ENCODE measurements at regions not wholly inside any gene's neighbourhood (a gene's known extent, or its start where the extent isn't known, plus 50 kb on each side); places are given as distances from the start of the nearest gene placed in this dataset.

DNA sequence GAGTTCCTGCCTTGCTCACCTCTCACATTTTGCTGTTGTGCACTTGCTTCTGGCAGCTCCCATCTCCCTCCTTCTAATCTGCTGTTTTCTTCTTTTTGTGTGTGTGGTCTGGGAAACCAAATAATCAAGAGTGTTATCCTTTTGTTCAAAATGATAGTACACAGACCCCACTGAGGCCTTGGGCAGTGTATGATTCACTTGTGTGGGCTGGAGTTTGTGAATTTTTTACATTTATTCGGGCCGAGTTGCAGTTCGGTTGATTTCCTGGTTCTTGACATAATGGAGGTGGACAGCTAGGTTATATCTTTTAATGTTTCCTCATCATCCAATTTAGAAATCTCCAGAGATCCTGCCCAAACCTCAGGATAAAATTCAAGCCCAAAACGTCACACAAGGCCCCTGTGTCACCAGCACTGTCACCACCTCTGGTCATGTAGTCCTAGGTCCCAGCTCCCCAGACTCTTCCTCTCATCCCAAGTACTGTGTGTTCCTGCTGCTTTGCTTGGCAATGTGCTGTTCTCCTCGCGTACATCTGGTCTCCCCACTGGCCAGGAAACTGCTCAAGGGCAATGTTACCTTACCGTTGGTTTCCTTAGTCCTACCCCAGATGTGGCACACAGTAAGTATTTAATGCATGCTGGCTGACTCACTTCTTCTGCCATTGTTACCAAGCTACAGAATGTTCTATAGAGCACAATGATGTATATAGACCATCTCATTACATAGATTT lies 55.7 kb upstream of the PHACTR2 start:
- DNase-seq (ENCODE audit: low spot score), result no peak

DNA sequence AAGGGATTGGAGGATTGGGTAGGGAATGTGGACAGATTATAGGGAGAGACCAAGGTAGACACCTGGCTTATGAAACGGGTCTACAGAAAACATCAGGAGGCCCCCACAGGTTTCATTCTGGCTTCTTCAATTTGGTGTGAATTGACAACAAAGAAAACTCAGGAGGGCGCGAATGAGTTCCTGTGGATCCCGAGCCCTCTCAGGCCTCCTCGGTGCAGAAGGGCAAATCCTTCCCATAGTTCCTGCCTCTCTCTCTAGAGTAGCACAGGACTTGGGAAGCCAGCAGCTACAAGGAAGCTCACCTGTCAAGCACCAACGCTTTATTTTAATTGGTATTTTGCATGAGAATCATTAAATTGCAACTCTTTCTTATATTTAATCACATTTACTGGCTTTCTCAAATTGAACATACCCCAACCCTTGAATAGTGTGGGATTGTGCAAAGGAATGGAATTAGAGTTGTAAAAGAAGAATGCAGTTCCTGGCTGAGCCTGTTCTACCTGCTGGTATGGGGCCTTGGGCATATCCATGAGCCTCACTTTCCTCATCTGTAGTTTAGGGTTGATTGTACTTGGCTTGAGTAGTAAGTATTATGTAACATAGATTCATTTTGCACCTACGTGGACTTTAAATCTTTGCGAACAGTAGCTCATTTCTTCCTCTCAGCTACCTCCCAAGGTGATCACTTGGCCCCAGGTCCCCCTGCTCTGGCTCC lies 56.4 kb upstream of the PHACTR2 start:
- no peak for DNase-seq (ENCODE audit: low spot score)

- DNase-seq (ENCODE audit: low spot score), result no peak
Observed at GRCh38 chr6:143620447-143620846, 57.3 kb upstream of the PHACTR2 start.

GRCh38 chr6:143619824-143620401 lies 57.9 kb upstream of the PHACTR2 start:
- no peak for DNase-seq (ENCODE audit: low spot score)

- no peak for DNase-seq (ENCODE audit: low spot score)
Observed at GRCh38 chr6:143616741-143617140, 61.0 kb upstream of the PHACTR2 start.

DNA sequence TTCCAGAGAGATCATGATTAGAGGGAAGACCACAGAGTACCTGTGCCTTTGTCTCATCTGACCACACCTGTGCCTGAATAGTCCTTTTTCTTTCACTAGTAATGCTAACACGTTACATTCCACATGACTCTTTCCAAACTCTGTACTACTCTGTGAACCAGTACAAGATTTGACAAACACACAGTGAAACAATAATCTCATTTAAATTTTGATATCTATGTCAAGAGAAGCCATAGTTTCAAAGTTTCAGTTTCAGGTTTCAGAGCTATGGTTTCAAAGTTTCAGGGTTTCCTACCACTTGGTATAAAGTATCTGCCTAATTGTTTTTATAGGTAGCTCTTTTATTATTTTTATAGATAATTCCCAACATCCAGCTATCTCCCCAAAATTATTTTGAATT lies 62.0 kb upstream of the PHACTR2 start:
- DNase-seq (ENCODE audit: low spot score), result no peak

DNA sequence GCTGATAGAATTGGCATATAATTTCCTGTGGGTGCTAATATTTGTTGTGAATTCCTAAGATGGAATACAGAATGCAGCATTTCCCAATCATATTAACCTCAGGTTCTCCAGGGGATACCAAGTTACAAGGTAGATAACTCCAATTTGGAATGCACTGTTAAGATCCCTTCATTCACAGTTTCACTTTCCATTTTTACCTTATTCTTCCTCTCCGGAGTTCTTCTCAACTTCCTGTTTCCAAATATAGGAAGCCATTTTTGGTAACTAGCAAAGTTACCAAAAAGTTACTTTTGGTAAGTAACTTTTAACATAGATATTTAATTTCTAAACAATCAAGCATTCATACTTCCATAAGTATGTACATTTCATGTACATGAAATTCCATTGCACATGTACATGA lies 63.5 kb upstream of the PHACTR2 start:
- no peak for DNase-seq (ENCODE audit: low spot score)

DNA sequence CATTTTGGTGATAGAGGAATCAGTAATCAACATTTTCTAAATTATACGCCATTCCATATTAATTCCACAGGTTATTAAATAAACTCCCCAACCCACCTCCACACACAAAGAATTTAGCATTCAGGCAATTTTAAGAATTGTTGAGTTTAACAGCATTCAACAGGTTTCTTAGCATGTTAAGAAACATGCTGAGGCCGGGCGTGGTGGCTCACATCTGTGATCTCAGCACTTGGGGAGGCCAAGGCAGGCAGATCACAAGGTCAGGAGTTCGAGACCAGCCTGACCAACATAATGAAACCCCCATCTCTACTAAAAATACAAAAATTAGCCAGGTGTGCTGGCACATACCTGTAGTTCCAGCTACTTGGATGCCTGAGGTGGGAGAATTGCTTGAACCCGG lies 64.0 kb upstream of the PHACTR2 start:
- no peak for DNase-seq (ENCODE audit: low spot score)

- no peak for DNase-seq (ENCODE audit: low spot score)
Observed at GRCh38 chr6:143612186-143612585, 65.6 kb upstream of the PHACTR2 start.

GRCh38 chr6:143611580-143611979 lies 66.2 kb upstream of the PHACTR2 start:
- DNase-seq (ENCODE audit: low spot score), result no peak

- DNase-seq (ENCODE audit: low spot score), result no peak
Observed at GRCh38 chr6:143609972-143610371, 67.8 kb upstream of the PHACTR2 start.

GRCh38 chr6:143609501-143609900 lies 68.3 kb upstream of the PHACTR2 start:
- DNase-seq (ENCODE audit: low spot score), result no peak

DNA sequence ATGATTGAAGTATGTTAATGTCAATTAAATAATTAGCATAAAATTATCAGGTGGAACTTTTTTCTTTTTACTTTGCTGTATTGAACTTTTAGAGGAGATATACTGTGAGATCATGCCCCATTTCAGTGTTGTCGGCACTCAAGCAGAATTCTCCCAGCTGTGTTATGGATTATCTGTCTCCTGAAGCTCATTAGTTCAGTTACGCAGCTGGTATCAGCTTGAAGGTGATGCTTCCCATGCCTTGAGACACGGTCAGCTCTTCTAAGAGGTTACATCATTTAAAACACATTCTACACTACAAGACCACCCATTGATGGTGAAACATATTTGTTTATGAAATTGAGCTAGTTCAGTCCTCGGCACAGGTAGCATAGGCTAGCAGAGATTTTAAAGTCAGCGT lies 68.9 kb upstream of the PHACTR2 start:
- DNase-seq (ENCODE audit: low spot score), result no peak

- DNase-seq (ENCODE audit: low spot score), result no peak
Observed at GRCh38 chr6:143607974-143608373, 69.8 kb upstream of the PHACTR2 start.

DNA sequence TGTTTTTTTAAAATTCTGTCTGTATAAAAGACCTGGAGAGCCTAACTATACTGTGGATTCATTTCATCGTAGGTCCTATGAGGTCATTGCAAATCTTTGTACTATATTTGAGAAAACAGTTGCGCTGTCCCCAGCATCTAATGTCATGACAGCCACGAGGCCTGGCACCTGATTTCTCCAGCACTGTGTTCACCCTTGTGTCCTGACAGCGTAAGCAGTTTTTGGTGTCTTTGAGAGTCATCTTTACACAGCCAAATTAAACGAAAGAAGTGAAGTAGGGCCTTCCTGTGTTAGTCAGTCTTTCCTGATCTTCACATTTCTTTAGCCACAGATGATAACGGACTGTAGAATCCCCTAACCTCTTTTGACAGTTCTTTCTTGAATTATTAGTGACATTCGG lies 70.6 kb upstream of the PHACTR2 start:
- no peak for DNase-seq (ENCODE audit: low spot score)

- no peak for DNase-seq (ENCODE audit: low spot score)
Observed at GRCh38 chr6:143605906-143606521, 71.8 kb upstream of the PHACTR2 start.

GRCh38 chr6:143603455-143603854 lies 74.3 kb upstream of the PHACTR2 start:
- no peak for DNase-seq (ENCODE audit: low spot score)

DNA sequence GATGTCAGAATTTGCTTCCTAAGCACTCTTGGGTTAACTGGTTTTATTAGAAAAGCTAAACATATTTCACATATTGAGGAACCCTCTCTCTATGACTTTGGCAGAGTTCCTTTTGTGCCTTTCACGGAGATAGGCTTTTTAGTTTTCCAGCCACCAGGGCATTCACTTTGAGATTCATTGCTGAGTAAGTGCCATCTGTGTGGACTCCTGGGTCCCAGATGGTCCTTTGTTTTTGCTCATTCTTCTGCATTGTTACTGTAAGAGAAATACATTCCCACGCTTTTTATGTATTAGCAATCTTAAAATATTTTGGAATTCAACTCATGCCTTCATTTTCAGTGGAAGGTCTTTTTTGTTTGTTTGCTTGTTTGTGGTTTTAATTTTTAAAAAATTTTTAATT lies 76.3 kb upstream of the PHACTR2 start:
- no peak for DNase-seq (ENCODE audit: low spot score)

DNA sequence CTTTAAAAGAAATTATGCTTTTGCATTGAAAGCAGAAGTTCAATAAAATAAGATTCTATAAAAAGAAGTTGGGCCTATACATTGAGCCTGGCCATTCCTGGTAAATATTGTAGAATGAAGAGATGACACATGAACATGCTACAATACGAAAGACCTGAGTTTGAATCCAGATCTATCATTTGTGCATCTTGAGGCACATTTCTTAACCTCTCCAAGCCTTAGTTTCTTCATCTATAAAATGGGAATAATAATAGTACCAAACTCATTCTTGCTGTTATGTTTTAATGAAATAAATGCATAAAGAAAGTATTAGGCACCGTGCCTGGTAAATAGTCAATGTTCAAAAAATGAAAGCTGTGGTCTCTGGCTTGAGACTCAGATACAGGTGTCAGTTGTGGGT lies 76.9 kb upstream of the PHACTR2 start:
- DNase-seq (ENCODE audit: low spot score), result no peak

DNA sequence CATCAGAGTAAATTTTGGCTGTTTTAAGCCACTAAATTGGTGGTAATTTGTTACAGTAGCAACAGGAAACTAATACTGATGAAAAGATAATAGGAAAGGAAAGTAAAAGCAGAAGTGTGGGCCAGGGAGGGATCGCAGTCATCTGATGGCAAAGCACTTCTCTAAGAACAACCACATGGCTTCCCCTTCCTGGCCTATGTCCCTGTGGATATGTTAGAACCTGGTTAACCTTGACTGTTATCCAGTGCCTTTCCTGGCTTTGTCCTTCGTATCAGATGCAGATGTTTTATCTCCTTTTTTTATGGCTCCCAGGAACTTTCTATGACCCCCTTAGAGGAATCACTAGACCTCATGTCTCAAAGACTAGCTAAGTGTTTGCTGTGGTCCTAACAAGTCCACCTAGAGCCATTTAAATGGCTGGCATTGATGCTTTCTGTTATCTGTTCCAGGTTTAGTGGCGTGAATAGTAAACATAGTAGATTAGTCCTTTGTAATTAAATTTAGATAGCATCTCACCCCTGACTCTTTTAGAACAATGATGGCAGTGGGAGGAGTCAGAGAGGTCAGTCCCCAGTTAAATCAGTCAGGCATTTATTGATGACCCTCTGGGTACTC lies 79.2 kb upstream of the PHACTR2 start:
- DNase-seq (ENCODE audit: low spot score), result peak; percentile 32

DNA sequence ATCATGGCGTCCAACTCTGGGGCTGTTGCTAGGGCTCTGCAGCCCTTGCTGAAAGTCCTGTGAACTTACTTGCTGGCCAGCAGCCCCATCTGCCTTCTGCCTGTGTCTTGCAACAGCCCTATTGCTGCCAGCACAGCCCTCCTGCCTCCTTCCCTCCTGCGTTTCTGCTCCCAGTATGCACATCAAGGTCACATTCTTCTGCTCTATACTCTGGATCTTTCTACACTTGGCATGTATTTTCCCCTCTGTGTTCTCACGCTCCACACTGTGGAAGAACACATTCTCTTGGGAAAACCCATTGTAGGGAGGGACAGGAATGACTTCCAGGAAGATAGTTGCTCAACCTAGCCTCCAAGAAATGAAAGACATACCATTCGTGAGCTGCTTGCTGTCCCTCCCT lies 80.9 kb upstream of the PHACTR2 start:
- no peak for DNase-seq (ENCODE audit: low spot score)

- DNase-seq (ENCODE audit: low spot score), result no peak
Observed at GRCh38 chr6:143595251-143596036, 82.3 kb upstream of the PHACTR2 start.
